HFF-Myc (cell line): ENCODE measurements at regions not wholly inside any gene's neighbourhood (a gene's known extent, or its start where the extent isn't known, plus 50 kb on each side); places are given as distances from the start of the nearest gene placed in this dataset.

Experiments
- DNase-seq: peaks from one replicate; pipeline ENCODE4 v3.0.0-alpha.2; 2011; ENCODE audit warnings: low read depth; ENCODE audit errors: extremely low read depth
- H3K4me3 ChIP-seq: replicated peaks from 2 replicates; pipeline ENCODE4 v1.5.1; 2011; ENCODE audit warnings: low read depth, mild to moderate bottlenecking, control low read depth, low read length
- TF ChIP-seq, protein P1 (sequence below): IDR thresholded peaks from 2 replicates; pipeline ENCODE4 v1.5.1; 2012; ENCODE audit warnings: mild to moderate bottlenecking, low read depth, low read length, control low read depth; ENCODE audit errors: missing control alignments

DNA sequence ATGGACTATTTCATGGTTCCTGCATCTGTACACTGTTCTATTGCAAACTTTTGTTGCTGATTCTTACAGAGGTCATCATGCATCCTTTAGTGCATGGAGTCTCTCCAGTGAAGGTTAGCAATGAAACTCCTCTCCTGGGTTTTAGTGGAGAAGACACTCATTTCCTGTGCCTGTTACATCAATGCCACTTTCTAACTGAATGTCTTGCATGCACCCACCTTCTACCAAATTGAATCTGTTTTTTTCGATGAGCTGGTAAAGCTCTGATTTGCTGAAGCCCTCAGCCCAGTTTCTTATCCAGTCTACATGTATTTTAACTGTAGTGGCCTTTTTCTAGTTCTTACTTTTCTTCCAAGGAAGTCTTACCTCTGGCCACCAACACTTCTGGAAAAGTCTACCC lies 591.8 kb upstream of the ADAMTS16 start:
- no peak overlapping the region for H3K4me3 ChIP-seq
- TF ChIP-seq, protein P1, sequence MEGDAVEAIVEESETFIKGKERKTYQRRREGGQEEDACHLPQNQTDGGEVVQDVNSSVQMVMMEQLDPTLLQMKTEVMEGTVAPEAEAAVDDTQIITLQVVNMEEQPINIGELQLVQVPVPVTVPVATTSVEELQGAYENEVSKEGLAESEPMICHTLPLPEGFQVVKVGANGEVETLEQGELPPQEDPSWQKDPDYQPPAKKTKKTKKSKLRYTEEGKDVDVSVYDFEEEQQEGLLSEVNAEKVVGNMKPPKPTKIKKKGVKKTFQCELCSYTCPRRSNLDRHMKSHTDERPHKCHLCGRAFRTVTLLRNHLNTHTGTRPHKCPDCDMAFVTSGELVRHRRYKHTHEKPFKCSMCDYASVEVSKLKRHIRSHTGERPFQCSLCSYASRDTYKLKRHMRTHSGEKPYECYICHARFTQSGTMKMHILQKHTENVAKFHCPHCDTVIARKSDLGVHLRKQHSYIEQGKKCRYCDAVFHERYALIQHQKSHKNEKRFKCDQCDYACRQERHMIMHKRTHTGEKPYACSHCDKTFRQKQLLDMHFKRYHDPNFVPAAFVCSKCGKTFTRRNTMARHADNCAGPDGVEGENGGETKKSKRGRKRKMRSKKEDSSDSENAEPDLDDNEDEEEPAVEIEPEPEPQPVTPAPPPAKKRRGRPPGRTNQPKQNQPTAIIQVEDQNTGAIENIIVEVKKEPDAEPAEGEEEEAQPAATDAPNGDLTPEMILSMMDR, result no peak
- DNase-seq, result no peak

DNA sequence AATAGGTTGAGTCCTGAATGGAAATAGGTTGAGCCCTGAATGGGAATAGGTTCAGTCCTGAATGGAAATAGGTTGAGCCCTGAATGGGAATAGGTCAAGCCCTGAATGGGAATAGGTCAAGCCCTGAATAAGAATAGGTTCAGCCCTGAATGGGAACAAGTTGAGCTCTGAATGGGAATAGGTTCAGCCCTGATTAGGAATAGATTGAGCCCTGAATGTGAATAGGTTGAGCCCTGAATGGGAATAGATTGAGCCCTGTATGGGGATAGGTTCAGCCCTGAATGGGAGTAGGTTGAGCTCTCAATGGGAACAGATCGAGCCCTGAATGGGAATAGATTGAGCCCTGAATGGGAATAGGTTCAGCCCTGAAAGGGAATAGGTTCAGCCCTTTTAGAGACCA lies 590.8 kb upstream of the ADAMTS16 start:
- no peak overlapping the region for H3K4me3 ChIP-seq
- TF ChIP-seq, protein P1, result no peak
- no peak for DNase-seq

DNA sequence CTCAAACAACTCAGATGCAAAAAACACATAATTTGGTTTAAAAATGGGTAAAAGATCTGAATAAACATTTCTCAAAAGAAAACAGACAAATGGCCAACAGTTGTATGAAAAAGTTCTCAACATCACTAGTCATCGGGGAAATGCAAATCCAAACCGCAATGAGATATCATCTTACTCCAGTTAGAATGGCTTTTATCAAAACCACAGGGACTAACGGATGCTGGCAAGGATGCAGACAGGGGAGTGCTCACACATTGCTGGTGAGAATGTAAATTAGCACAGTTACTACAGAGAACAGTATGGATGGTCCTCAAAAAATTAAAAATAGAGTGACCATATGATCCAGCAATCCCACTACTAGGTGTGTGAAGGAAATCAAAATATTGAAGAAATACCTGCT lies 589.1 kb upstream of the ADAMTS16 start:
- TF ChIP-seq, protein P1, result no peak
- no peak for DNase-seq

DNA sequence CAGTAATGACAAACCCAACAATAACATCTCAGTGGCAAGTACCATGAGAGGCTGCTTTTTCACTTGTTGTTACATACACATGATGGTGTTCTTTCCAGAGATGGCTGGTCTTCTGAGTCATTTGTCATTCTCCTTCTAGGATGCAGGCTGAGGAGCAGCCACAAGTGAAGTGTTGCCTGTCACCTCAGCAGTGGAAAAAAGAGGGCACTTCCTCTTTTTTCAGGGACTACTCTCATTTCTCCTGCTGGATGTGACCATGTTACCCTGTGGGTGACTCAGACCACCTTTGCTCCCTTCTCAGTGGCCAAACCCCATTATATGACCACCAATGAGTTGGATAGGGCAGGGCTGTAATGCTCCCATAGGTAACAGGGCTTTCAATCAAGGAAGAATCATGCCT lies 587.0 kb upstream of the ADAMTS16 start:
- H3K4me3 ChIP-seq, result no peak overlapping the region
- TF ChIP-seq, protein P1, result no peak
- DNase-seq, result no peak

More for the DNA sequence above, 589.1 kb upstream of the ADAMTS16 start:
- no peak overlapping the region for H3K4me3 ChIP-seq

DNA sequence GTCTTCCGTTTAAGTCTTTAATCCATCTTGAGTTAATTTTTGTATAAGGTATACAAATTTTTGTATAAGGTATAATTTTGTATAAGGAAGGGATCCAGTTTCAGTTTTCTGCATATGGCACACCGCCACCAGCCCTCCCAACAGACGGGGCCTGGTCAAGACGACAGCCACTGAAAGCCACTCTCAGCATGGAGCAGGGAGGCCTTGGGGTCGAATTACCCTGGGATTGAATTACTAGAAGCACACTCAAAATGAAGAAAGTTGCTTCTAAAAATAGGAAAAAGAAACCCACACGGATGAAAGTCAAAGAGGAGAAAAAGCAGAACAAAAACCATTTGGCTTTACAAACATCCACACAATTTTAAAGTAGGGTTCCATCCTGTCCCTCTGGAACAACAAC lies 586.2 kb upstream of the ADAMTS16 start:
- DNase-seq, result no peak
- no peak overlapping the region for H3K4me3 ChIP-seq
- TF ChIP-seq, protein P1, result no peak

DNA sequence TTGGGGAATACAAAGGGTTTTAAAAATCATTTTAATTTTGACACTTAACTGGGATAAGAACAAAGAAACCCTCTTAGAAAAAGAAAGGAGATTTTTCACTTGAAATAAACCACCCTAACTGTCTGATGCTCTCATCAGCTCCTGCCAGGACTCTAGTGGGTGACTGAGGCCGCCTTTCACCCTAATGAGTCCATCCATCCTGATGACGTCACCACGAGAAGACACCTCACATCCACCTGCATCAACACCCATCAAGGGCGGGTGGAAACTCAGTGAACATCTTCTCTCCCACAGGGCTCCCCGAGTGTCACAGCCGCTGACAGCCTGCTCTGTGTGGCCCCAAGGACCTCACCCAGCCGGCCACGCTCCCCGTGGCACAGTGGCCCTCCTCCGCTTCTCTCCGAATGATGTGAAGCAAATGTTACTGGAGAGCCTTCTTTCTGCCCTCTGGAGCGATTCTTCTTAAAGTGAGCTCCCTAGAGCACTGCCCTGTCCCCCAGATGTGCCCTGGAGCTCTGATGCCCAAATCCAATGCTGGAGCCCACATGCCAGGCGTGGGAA lies 584.3 kb upstream of the ADAMTS16 start:
- DNase-seq, result no peak
- H3K4me3 ChIP-seq, result no peak overlapping the region
- TF ChIP-seq, protein P1, result no peak

DNA sequence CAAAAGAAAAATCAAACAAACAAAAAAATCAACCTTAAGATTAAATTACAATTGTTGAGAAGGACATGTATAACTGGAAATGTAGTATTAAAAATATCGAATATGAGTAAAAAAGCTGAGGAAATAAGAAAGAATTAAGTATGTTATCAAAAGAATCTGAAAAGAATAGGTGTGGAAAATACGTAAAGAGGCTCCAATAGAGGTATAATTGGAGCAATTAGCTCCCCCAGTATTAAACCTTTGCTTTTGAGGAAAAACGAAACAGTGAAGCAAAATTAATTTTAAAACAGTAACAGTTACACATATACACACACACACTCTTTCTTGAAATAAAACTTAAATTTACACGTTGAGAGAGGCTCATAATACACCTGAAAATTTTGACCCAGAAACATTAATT lies 578.7 kb upstream of the ADAMTS16 start:
- TF ChIP-seq, protein P1, result no peak
- H3K4me3 ChIP-seq, result no peak overlapping the region
- DNase-seq, result no peak
